H1 (cell line): ENCODE measurements at regions not wholly inside any gene's neighbourhood (a gene's known extent, or its start where the extent isn't known, plus 50 kb on each side); places are given as distances from the start of the nearest gene placed in this dataset.

Experiments used
- CTCF ChIA-PET: fragments of 300-600 bp; sonication (Branson Sonifier 250); formaldehyde crosslinking; loops from one replicate; lab custom pipeline; 2021; ENCODE audit not compliant: partially characterized antibody; lab: Charles Lee
- POLR2A ChIA-PET: fragments of 300-600 bp; sonication (Branson Sonifier 250); formaldehyde crosslinking; loops from one replicate; lab custom pipeline; 2021; ENCODE audit warnings: inconsistent platforms; ENCODE audit not compliant: partially characterized antibody; lab: Charles Lee
- DNase-seq, 2 experiments: peaks; one replicate each; pipeline versions ENCODE4 v3.0.0 to v3.0.0-alpha.2; 2010 to 2022; ENCODE audit warnings: low spot score in 2 of 2, low read depth in 1 of 2, mixed read lengths in 1 of 2
- FAIRE-seq: peaks from 2 replicates; lab custom pipeline; 2011; peaks lifted over from hg19 to GRCh38; lab: Jason Lieb, UNC
- H2AFZ ChIP-seq: 2 replicates; pipeline ENCODE4 v1.8.1; 2012; ENCODE audit warnings: low read length, inconsistent platforms
- H2AK5ac ChIP-seq: 2 replicates; pipeline ENCODE4 v1.6.1; 2013; ENCODE audit warnings: low read depth, low read length
- H2BK120ac ChIP-seq: replicated peaks from 2 replicates; pipeline ENCODE3; 2013; ENCODE audit warnings: low read depth, low read length, inconsistent platforms
- H2BK12ac ChIP-seq: 2 replicates; pipeline ENCODE4 v1.6.1; 2013; ENCODE audit warnings: low read depth, low read length
- H2BK15ac ChIP-seq: 2 replicates; pipeline ENCODE4 v1.6.1; 2013; ENCODE audit warnings: low read length
- H2BK20ac ChIP-seq: 2 replicates; pipeline ENCODE4 v1.6.1; 2013; ENCODE audit warnings: low read length
- H2BK5ac ChIP-seq: 2 replicates; pipeline ENCODE4 v1.6.1; 2013; ENCODE audit warnings: low read depth, low read length
- H3K14ac ChIP-seq: 2 replicates; pipeline ENCODE4 v1.6.1; 2013; ENCODE audit warnings: inconsistent platforms; ENCODE audit not compliant: insufficient read length
- H3K18ac ChIP-seq: 2 replicates; pipeline ENCODE4 v1.6.1; 2013; ENCODE audit warnings: low read length; ENCODE audit errors: extremely low read depth
- H3K23ac ChIP-seq: 2 replicates; pipeline ENCODE4 v1.6.1; 2013; ENCODE audit warnings: inconsistent platforms; ENCODE audit not compliant: insufficient read length
- H3K23me2 ChIP-seq: 2 replicates; pipeline ENCODE4 v1.6.1; 2013; ENCODE audit warnings: low read depth, low read length
- H3K27ac ChIP-seq: 2 replicates; pipeline ENCODE4 v1.6.1; 2011; ENCODE audit warnings: low read depth, low read length, inconsistent platforms
- H3K27me3 ChIP-seq, 4 experiments: replicated peaks in 1 of 4; 1 replicate in 1 of 4; 2 replicates in 3 of 4; pipeline versions ENCODE4 v1.6.1 to v1.8.1; 2011 to 2013; ENCODE audit warnings: low read length in 3 of 4, mild to moderate bottlenecking in 3 of 4, inconsistent platforms in 2 of 4, mixed read lengths in 2 of 4, moderate library complexity in 1 of 4; ENCODE audit not compliant: control insufficient read depth in 3 of 4, insufficient read depth in 3 of 4; ENCODE audit errors: extremely low read depth in 1 of 4
- H3K36me3 ChIP-seq, 4 experiments: 2 replicates each; pipeline versions ENCODE4 v1.6.1 to v1.8.1; 2011 to 2013; ENCODE audit warnings: mild to moderate bottlenecking in 4 of 4, low read length in 3 of 4, moderate library complexity in 2 of 4, control low read depth in 1 of 4, inconsistent platforms in 1 of 4; ENCODE audit not compliant: insufficient read depth in 4 of 4, control insufficient read depth in 2 of 4
- H3K4ac ChIP-seq: replicated peaks from 2 replicates; pipeline ENCODE3; 2013; ENCODE audit warnings: low read length, low read depth, mixed read lengths, inconsistent platforms; ENCODE audit not compliant: insufficient read length
- H3K4me1 ChIP-seq, 4 experiments: replicated peaks in 1 of 4; 1 replicate in 1 of 4; 2 replicates in 3 of 4; pipeline versions ENCODE4 v1.6.1 to v1.8.1; 2011 to 2013; ENCODE audit warnings: low read length in 3 of 4, inconsistent platforms in 2 of 4, mixed read lengths in 1 of 4; ENCODE audit not compliant: insufficient read depth in 4 of 4, control insufficient read depth in 3 of 4
- H3K4me2 ChIP-seq, 2 experiments: 2 replicates each; pipeline versions ENCODE4 v1.6.1 to v1.8.1; 2011 to 2013; ENCODE audit warnings: low read depth in 2 of 2, low read length in 2 of 2, control low read depth in 1 of 2, inconsistent platforms in 1 of 2, mild to moderate bottlenecking in 1 of 2; ENCODE audit not compliant: insufficient read depth in 1 of 2
- H3K4me3 ChIP-seq, 4 experiments: fragments of 200-600, 300-600 bp in 1 of 4; sonication (generic), shearing (Covaris generic), sonication (Bioruptor Twin) in 1 of 4; 2 replicates each; pipeline versions ENCODE4 v1.5.1 to v1.8.1; 2011 to 2016; ENCODE audit warnings: low read length in 4 of 4, low read depth in 3 of 4, control low read depth in 2 of 4, inconsistent platforms in 2 of 4, mild to moderate bottlenecking in 2 of 4, mixed read lengths in 1 of 4, moderate library complexity in 1 of 4; ENCODE audit not compliant: insufficient read depth in 2 of 4; ENCODE audit errors: extremely low read depth in 1 of 4
- H3K56ac ChIP-seq: replicated peaks from 2 replicates; pipeline ENCODE3; 2013; ENCODE audit warnings: low read depth, mild to moderate bottlenecking, mixed read lengths, low read length, inconsistent platforms; ENCODE audit not compliant: insufficient read length
- H3K79me1 ChIP-seq: 2 replicates; pipeline ENCODE4 v1.6.1; 2013; ENCODE audit warnings: low read depth, low read length, control low read depth
- H3K79me2 ChIP-seq, 2 experiments: 2 replicates each; pipeline versions ENCODE4 v1.6.1 to v1.8.1; 2012 to 2013; ENCODE audit warnings: low read length in 2 of 2, mild to moderate bottlenecking in 2 of 2, inconsistent platforms in 1 of 2; ENCODE audit not compliant: insufficient read depth in 2 of 2, control insufficient read depth in 1 of 2
- H3K9ac ChIP-seq, 4 experiments: replicated peaks in 1 of 4; 1 replicate in 1 of 4; 2 replicates in 3 of 4; pipeline versions ENCODE4 v1.6.1 to v1.8.1; 2011 to 2013; ENCODE audit warnings: low read depth in 3 of 4, low read length in 3 of 4, control low read depth in 2 of 4, mild to moderate bottlenecking in 2 of 4, moderate library complexity in 2 of 4, inconsistent platforms in 1 of 4; ENCODE audit errors: extremely low read depth in 1 of 4
- H3K9me3 ChIP-seq, 2 experiments: 2 replicates each; pipeline versions ENCODE4 v1.6.1 to v1.8.1; 2012 to 2013; ENCODE audit warnings: mild to moderate bottlenecking in 2 of 2, moderate library complexity in 2 of 2, control low read depth in 1 of 2, inconsistent platforms in 1 of 2, low read depth in 1 of 2, low read length in 1 of 2, mixed read lengths in 1 of 2; ENCODE audit not compliant: insufficient read depth in 2 of 2
- H4K20me1 ChIP-seq, 2 experiments: replicated peaks in 1 of 2; 2 replicates each; pipeline versions ENCODE3 to v1.8.1; 2011 to 2013; ENCODE audit warnings: inconsistent platforms in 2 of 2, low read length in 2 of 2, mild to moderate bottlenecking in 1 of 2; ENCODE audit not compliant: insufficient read depth in 2 of 2, control insufficient read depth in 1 of 2
- H4K5ac ChIP-seq: 2 replicates; pipeline ENCODE4 v1.6.1; 2013; ENCODE audit warnings: low read length, low read depth, mixed read lengths, inconsistent platforms; ENCODE audit not compliant: insufficient read length
- H4K8ac ChIP-seq: 2 replicates; pipeline ENCODE4 v1.8.0; 2013; ENCODE audit warnings: mild to moderate bottlenecking, moderate library complexity, low read length, inconsistent platforms; ENCODE audit not compliant: insufficient read depth; ENCODE audit errors: extremely low read depth
- H4K91ac ChIP-seq: replicated peaks from 2 replicates; pipeline ENCODE3; 2013; ENCODE audit warnings: low read length, mixed read lengths, inconsistent platforms; ENCODE audit not compliant: insufficient read length
- BACH1 ChIP-seq: IDR thresholded peaks from 2 replicates; pipeline ENCODE4 v1.6.1; 2012; ENCODE audit warnings: low read length, improper control_type of control experiment
- CBX8 ChIP-seq: fragments of 300-800, 300-1000 bp; sonication (generic); IDR thresholded peaks from 2 replicates; pipeline ENCODE4 v1.7.1; 2016; ENCODE audit warnings: low read depth, low read length, borderline replicate concordance
- EGR1 ChIP-seq: IDR thresholded peaks from 2 replicates; pipeline ENCODE4 v1.6.1; 2011; ENCODE audit warnings: low read depth, low read length, borderline replicate concordance
- HDAC2 ChIP-seq, 2 experiments: fragments of 300-600 bp in 1 of 2; sonication (generic) in 1 of 2; IDR thresholded peaks; 2 replicates each; pipeline ENCODE4 v1.6.1; 2011 to 2012; ENCODE audit warnings: low read depth in 2 of 2, low read length in 2 of 2, mild to moderate bottlenecking in 2 of 2, moderate library complexity in 2 of 2, borderline replicate concordance in 1 of 2, inconsistent platforms in 1 of 2
- NANOG ChIP-seq: IDR thresholded peaks from 2 replicates; pipeline ENCODE4 v1.6.1; 2011; ENCODE audit warnings: low read length, low read depth, mild to moderate bottlenecking, inconsistent platforms; ENCODE audit not compliant: insufficient read depth, poor library complexity, severe bottlenecking
- SUZ12 ChIP-seq: fragments of 200-600 bp; sonication (generic); IDR thresholded peaks from 2 replicates; pipeline ENCODE4 v1.6.1; 2012; ENCODE audit warnings: mild to moderate bottlenecking, inconsistent platforms, low read length, moderate library complexity, mixed read lengths
- TEAD4 ChIP-seq: IDR thresholded peaks from 2 replicates; pipeline ENCODE4 v1.6.1; 2012; ENCODE audit warnings: low read depth, low read length, inconsistent platforms, mixed read lengths
- WGBS, 2 experiments: shearing (Covaris generic) in 1 of 2; methylation state at CpG; one replicate each; pipeline versions ENCODE4 v1.1.6 to v1.1.7; 2013 to 2015; ENCODE audit warnings: low lambda C conversion rate in 2 of 2, mixed read lengths in 2 of 2, inconsistent platforms in 1 of 2, low coverage in 1 of 2, missing lambda C conversion rate in 1 of 2; ENCODE audit not compliant: insufficient replicate concordance in 2 of 2, insufficient coverage in 1 of 2, insufficient read length in 1 of 2; ENCODE audit errors: extremely low coverage in 1 of 2, missing lambda C conversion rate in 1 of 2; 5-methylcytosine and 5-hydroxymethylcytosine counted together

DNA sequence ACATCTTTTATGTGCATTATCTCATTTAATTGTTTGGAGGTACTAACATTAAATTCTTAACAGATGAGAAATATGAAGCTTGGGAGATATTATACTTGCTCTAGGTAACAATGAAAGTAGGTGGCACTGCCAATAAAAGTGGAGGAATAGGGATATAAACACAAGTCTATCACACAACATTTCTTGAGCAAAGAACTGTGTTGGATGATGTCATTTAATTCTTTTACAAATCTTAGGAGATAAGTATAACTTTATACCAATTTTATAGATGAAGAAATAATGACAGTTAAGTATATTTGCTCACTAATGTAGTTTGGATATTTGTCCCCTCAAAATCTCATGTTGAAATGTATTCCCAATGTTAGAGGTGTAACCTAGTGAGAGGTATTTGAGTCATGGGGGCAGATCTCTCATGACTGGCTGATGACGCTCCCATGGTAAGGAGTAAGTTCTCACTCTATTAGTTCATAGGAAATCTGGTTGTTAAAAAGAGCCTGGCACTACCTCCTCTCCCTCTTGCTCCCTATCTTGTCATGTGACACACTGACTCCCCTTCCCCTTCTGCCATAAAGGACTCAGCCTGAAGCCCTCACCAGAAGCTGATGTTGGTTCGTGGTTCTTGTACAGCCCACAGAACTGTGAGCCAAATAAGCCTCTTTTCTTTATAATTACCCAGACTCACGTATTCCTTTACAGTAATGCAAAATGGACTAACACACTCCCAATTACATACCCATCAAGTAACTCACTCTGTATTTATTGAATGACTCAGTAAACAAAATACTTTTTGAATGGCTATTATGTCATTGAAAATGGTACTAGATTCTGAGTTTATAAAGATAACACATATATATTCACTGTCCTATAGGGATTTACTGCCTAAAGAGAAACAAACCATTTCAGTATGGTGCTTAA is 146.8 kb upstream of the KITLG start:
- Histone ChIP-seq H3K4me2 (no peak overlapping the region), H2AFZ (no peak overlapping the region), H3K27me3 (no peaks in the 10 kb centered on the region), H2AK5ac (no peak overlapping the region), H2BK15ac (no peak overlapping the region), H3K4me1 (no peaks in the 10 kb centered on the region), H3K79me2 (no peaks in the 10 kb centered on the region), H4K5ac (no peak overlapping the region), H3K9ac (no peak overlapping the region), H2BK20ac (no peak overlapping the region), H4K91ac (no peak overlapping the region), H4K20me1 (no peaks in the 10 kb centered on the region), H3K4ac (no peak overlapping the region), H3K18ac (no peak overlapping the region), H3K27ac (no peak overlapping the region), H2BK12ac (no peak overlapping the region), H2BK5ac (no peak overlapping the region), H3K23ac (no peak overlapping the region), H3K4me3 (no peak overlapping the region), H3K36me3 (no peaks in the 10 kb centered on the region), H4K8ac (no peak overlapping the region), H3K79me1 (no peaks in the 10 kb centered on the region), H2BK120ac (no peak overlapping the region), H3K14ac (no peak overlapping the region), H3K9me3 (no peaks in the 10 kb centered on the region), H3K56ac (no peak overlapping the region), H3K23me2 (no peaks in the 10 kb centered on the region; the same call in 1 of the 2 replicates)
- ChIA-PET POLR2A (no interaction called here), CTCF (no interaction called here)
- FAIRE-seq, result no peak
- 91% methylated on average over 3 of the region's 3 CpGs; no CpG with 5 or more reads in 1 of the 2 experiments for WGBS, 2 experiments
- no peak for DNase-seq
- no peak for TF ChIP-seq NANOG
- no peak for TF ChIP-seq SUZ12
- TF ChIP-seq EGR1, result no peak
- no peak for TF ChIP-seq TEAD4
- TF ChIP-seq HDAC2 (IDR thresholded peaks at IDR 0.05; ENCODE audit: borderline replicate concordance in 1 of 2, low read depth in 2 of 2, low read length in 2 of 2), result no peak
- no peak for TF ChIP-seq BACH1
- TF ChIP-seq CBX8, result no peak
